RWPE2 (cell line): ENCODE measurements at regions not wholly inside any gene's neighbourhood (a gene's known extent, or its start where the extent isn't known, plus 50 kb on each side); places are given as distances from the start of the nearest gene placed in this dataset.

Source experiments
- ATAC-seq: fragments of 200-7000 bp; cut with Tn5 transposase; 3 replicates; pipeline ENCODE4 v1.9.1; 2021; ENCODE audit warnings: low read depth
- DNase-seq: peaks from one replicate; pipeline ENCODE4 v3.0.0-alpha.2; 2020; ENCODE audit warnings: low spot score
- H3K27ac ChIP-seq: fragments of 450-650 bp; 2 replicates; pipeline ENCODE4 v1.5.1; 2017; ENCODE audit warnings: mild to moderate bottlenecking; ENCODE audit not compliant: poor library complexity, severe bottlenecking
- H3K27me3 ChIP-seq: fragments of 250-450 bp; sonication (Bioruptor Pico); 2 replicates; pipeline ENCODE4 v1.5.1; 2021; ENCODE audit warnings: mild to moderate bottlenecking, moderate library complexity; ENCODE audit not compliant: insufficient read depth, poor library complexity, severe bottlenecking
- H3K36me3 ChIP-seq: fragments of 250-450 bp; sonication (Bioruptor Pico); 2 replicates; pipeline ENCODE4 v1.5.1; 2020; ENCODE audit warnings: low read depth, mild to moderate bottlenecking, moderate library complexity
- H3K4me1 ChIP-seq: fragments of 250-450 bp; sonication (Bioruptor Pico); 2 replicates; pipeline ENCODE4 v1.5.1; 2021; ENCODE audit warnings: mild to moderate bottlenecking, moderate library complexity; ENCODE audit not compliant: insufficient read depth, poor library complexity, severe bottlenecking
- H3K4me3 ChIP-seq: fragments of 250-450 bp; sonication (Bioruptor Pico); 2 replicates; pipeline ENCODE4 v1.5.1; 2021; ENCODE audit warnings: mild to moderate bottlenecking, moderate library complexity; ENCODE audit not compliant: severe bottlenecking
- H3K9me3 ChIP-seq: fragments of 250-450 bp; sonication (Bioruptor Pico); 2 replicates; pipeline ENCODE4 v1.5.1; 2021; ENCODE audit warnings: mild to moderate bottlenecking, moderate library complexity; ENCODE audit not compliant: severe bottlenecking
- TF ChIP-seq, protein P1 (sequence below): fragments of 450-650 bp; IDR thresholded peaks from one replicate; pipeline ENCODE4 v1.5.1; 2017; ENCODE audit warnings: mild to moderate bottlenecking, moderate library complexity; ENCODE audit not compliant: poor library complexity, severe bottlenecking

DNA sequence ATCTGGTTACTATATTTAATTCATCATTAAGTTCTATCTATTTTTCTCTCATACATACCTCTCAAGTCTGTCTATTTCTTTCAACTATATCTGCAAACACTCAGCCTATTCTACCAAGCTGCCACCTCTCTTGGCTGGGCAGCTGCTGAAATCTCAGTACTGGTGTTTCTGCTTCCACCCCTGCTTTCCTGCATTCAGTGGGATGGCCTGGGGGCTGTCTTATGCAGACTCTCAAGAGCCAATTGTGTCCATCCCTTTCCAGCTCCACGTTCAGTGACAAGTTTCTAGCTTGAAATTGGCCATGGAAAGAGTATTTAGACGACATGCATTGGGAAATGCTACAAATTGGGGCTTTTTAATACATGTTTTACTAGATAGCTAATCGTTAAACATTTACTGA is 378.4 kb upstream of the DPPA4 start:
- TF ChIP-seq, protein P1, sequence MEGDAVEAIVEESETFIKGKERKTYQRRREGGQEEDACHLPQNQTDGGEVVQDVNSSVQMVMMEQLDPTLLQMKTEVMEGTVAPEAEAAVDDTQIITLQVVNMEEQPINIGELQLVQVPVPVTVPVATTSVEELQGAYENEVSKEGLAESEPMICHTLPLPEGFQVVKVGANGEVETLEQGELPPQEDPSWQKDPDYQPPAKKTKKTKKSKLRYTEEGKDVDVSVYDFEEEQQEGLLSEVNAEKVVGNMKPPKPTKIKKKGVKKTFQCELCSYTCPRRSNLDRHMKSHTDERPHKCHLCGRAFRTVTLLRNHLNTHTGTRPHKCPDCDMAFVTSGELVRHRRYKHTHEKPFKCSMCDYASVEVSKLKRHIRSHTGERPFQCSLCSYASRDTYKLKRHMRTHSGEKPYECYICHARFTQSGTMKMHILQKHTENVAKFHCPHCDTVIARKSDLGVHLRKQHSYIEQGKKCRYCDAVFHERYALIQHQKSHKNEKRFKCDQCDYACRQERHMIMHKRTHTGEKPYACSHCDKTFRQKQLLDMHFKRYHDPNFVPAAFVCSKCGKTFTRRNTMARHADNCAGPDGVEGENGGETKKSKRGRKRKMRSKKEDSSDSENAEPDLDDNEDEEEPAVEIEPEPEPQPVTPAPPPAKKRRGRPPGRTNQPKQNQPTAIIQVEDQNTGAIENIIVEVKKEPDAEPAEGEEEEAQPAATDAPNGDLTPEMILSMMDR = no peak
- Histone ChIP-seq H3K27ac (no peak overlapping the region), H3K4me1 (no peaks in the 10 kb centered on the region), H3K4me3 (no peak overlapping the region), H3K36me3 (no peaks in the 10 kb centered on the region), H3K27me3 (peaks cover 4% of the 10 kb centered on the region), H3K9me3 (no peaks in the 10 kb centered on the region)
- ATAC-seq (no peak), DNase-seq (no peak)

DNA sequence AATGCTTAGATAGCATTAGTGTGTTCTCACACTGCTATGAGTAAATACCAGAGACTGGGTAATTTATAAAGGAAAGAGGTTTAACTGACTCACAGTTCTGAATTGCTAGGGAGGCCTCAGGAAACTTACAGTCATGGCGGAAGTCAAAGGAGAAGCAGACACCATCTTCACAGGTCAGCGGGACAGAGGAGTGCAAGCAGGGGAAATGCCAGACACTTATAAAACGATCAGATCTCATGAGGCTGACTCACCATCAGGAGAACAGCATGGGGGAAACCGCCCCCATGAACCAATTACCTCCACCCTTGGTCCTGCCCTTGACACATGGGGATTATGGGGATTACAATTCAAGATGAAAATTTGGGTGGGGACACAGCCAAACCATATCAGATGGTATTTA is 381.5 kb upstream of the DPPA4 start:
- no peaks in the 10 kb centered on the region for H3K9me3 ChIP-seq
- H3K4me3 ChIP-seq = no peak overlapping the region
- H3K27me3 ChIP-seq = peaks cover 4% of the 10 kb centered on the region
- TF ChIP-seq, protein P1 = no peak
- H3K27ac ChIP-seq = no peak overlapping the region
- no peak for DNase-seq
- no peaks in the 10 kb centered on the region for H3K4me1 ChIP-seq
- ATAC-seq = no peak
- H3K36me3 ChIP-seq = no peaks in the 10 kb centered on the region

DNA sequence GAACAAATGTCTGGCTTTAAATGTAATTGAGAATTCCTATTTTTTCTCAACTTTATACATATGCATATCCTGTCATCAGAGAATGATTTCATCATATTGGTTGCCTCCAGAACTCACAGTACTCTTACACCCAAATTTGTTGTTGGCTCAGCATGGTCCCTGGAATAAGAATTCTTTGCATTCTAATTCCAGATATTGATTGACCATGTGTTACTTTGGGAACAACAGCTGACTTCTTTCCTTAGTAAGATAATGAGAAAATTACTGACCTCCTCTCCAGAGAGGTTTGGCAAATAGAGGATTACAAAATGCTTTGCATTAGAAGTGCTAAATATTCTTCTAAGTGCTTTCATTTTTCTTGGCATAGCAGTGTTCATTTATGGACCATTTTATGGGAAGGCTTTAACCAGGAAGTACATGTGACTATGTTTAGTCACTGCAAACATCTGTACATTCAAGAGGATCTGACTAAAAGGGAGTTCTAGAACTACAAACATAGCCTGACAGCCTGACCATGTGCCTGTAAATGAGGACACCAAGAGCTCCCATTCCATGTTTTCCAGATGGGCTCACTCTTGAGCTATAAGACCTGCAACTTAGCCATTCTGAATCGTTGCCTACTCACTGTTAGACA is 391.6 kb upstream of the DPPA4 start:
- no peak for ATAC-seq
- no peak for DNase-seq
- TF ChIP-seq, protein P1 = no peak
- no peaks in the 10 kb centered on the region for H3K27me3 ChIP-seq
- H3K9me3 ChIP-seq = no peaks in the 10 kb centered on the region
- H3K27ac ChIP-seq = no peak overlapping the region
- no peak overlapping the region for H3K4me3 ChIP-seq
- no peaks in the 10 kb centered on the region for H3K36me3 ChIP-seq
- H3K4me1 ChIP-seq = no peaks in the 10 kb centered on the region

DNA sequence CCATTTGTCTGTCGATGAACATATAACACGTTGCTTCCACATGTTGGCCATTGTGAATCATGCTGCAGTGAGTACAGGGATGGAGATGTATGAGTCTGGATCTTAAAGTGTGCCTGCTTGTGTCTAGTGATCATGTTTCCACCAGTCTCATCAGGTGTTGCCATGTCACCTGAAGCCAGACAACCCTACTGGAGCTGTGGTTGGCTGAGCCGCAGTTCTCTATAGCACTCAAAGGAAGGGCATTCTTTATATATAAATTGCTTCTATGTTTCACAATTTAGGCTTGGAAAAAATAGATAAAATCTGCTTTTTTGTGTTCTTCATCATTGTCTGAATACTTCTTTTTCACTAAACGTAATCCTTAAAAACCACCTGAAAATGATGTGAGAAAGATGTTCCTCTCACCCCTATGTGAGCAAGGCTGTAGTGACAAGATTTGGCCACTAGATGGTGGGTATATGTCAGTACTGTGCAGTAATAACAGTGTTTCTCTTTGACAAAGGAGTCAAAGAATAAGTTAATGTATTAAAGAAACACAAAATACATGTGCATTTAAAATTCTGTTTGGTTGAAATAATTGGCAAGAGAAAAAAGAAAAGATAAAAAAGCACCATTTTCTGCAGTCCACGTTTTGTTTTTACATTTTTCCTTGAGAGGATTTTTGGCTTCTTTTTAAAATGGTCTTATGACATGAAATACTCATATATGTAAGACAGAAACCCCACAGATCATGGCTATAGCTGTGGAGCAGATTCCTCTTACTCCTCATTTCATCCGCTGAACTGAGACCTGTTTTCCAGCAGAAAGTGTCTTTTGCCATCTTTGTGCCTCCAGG is 394.5 kb upstream of the DPPA4 start:
- Histone ChIP-seq H3K4me3 (no peak overlapping the region), H3K4me1 (no peaks in the 10 kb centered on the region), H3K27ac (no peak overlapping the region), H3K36me3 (no peaks in the 10 kb centered on the region), H3K9me3 (no peaks in the 10 kb centered on the region), H3K27me3 (no peaks in the 10 kb centered on the region)
- TF ChIP-seq, protein P1 = peak; percentile 86
- ATAC-seq (peak; percentile 71), DNase-seq (no peak)

DNA sequence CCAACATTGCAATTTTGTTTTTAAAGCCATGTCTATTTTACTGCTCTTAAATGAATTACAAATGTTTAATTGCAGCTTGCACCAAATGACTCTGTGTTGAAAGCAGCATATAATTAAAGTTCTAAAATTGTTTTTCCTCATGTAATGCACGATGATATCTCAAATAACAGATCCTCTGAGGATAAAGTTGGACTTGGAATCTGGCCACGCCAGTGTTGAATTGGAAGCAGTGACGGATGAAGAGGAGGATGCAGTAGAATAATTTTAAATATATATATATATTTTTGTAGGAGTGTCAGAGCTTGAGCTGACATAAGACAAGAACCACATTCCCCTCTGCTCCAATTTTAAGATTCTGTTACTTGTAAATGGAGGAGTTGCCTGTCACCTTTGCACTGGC is 406.6 kb upstream of the DPPA4 start:
- Histone ChIP-seq H3K36me3 (no peaks in the 10 kb centered on the region), H3K27me3 (no peaks in the 10 kb centered on the region), H3K4me3 (no peak overlapping the region), H3K27ac (no peak overlapping the region), H3K4me1 (no peaks in the 10 kb centered on the region), H3K9me3 (no peaks in the 10 kb centered on the region)
- TF ChIP-seq, protein P1 = no peak
- DNase-seq (no peak), ATAC-seq (no peak)
